ENCODE measurements at regions not wholly inside any gene's neighbourhood (a gene's known extent, or its start where the extent isn't known, plus 50 kb on each side); places are given as distances from the start of the nearest gene placed in this dataset.
A peak's percentile ranks its signal among the peaks of the same experiment; 100 is the strongest.

DNA sequence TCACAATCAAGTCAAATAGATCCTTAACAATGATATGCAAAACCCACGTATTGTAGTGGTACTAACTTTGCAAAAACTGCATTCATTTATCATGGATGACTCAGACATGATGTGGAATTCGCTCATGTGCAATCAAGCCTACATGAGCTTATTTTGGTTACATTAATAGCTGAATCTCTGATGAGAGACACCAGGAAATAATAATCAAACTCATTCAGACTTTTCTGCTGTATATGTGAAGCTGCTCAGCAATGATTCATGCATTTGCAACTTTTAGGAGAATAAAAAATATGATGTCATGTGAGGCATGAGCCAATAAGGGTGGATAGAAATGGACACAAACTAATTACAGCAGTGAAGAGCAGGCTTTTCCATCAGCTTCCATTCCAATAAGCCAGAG lies 1075.8 kb upstream of the TMEM132C start:
- POLR2A ChIA-PET = no interaction called here
- CTCF ChIA-PET = interaction anchor here (1.2 kb wide), 1 partner anchor 83 kb away, joined by 4 read pairs; no protein-coding TSS in a partner anchor
- TF ChIP-seq, protein P1, sequence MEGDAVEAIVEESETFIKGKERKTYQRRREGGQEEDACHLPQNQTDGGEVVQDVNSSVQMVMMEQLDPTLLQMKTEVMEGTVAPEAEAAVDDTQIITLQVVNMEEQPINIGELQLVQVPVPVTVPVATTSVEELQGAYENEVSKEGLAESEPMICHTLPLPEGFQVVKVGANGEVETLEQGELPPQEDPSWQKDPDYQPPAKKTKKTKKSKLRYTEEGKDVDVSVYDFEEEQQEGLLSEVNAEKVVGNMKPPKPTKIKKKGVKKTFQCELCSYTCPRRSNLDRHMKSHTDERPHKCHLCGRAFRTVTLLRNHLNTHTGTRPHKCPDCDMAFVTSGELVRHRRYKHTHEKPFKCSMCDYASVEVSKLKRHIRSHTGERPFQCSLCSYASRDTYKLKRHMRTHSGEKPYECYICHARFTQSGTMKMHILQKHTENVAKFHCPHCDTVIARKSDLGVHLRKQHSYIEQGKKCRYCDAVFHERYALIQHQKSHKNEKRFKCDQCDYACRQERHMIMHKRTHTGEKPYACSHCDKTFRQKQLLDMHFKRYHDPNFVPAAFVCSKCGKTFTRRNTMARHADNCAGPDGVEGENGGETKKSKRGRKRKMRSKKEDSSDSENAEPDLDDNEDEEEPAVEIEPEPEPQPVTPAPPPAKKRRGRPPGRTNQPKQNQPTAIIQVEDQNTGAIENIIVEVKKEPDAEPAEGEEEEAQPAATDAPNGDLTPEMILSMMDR (IDR thresholded peaks at IDR 0.05; ENCODE audit: insufficient read depth, low read length, missing control alignments) = no peak
- no peak overlapping the region for H3K4me3 ChIP-seq (ENCODE audit: low read depth, low read length)
- DNase-seq (ENCODE audit: low read depth, low spot score) = peak; percentile 31

DNA sequence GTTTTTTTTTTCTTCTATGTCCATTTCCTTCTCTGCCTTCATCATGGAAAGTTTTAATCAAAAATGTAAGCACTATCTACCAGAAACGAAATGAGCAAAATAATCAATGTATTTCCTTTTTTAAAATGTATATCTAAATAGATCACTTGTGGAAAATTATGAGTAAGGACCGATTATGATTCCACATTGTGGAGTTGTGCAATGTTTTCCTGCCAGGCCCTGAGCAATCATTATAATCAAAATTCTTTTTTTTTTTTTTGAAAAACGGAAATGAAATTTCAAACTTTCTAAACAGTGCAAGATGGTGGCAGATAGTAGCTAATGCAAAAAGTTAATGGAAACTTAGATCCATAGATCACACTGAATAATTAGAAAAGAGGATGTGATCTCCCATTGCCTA lies 1074.6 kb upstream of the TMEM132C start:
- ChIA-PET CTCF (interaction anchor here (1.2 kb wide), 1 partner anchor 84 kb away, joined by 4 read pairs; no protein-coding TSS in a partner anchor), POLR2A (no interaction called here)

DNA sequence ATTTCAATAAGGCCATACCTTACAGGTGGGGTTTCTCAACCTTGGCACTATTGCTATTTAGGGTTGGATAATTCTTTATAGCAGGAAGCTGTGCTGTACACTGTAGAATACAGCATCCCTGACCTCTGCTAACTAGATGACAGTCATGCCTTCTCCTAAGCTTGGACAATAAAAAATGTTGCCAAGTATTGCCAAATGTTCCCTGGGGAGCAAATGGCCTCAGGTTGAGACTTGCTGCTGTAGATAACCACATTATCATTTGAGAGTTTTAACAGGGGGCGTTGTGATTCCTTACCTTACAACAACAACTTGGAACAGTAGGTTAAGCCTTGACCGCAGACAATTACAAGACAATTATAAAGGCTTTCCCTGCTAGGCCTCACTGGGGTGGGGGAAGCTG lies 1073.6 kb upstream of the TMEM132C start:
- DNase-seq (ENCODE audit: low read depth, low spot score) = no peak
- no peak overlapping the region for H3K4me3 ChIP-seq (ENCODE audit: low read depth, low read length)
- ChIA-PET POLR2A (no interaction called here), CTCF (no interaction called here)
- TF ChIP-seq, protein P1 (IDR thresholded peaks at IDR 0.05; ENCODE audit: insufficient read depth, low read length, missing control alignments) = no peak

More for the DNA sequence above, 1074.6 kb upstream of the TMEM132C start:
- DNase-seq (ENCODE audit: low read depth, low spot score) = no peak
- H3K4me3 ChIP-seq (ENCODE audit: low read depth, low read length) = no peak overlapping the region
- TF ChIP-seq, protein P1 (IDR thresholded peaks at IDR 0.05; ENCODE audit: insufficient read depth, low read length, missing control alignments) = no peak

DNA sequence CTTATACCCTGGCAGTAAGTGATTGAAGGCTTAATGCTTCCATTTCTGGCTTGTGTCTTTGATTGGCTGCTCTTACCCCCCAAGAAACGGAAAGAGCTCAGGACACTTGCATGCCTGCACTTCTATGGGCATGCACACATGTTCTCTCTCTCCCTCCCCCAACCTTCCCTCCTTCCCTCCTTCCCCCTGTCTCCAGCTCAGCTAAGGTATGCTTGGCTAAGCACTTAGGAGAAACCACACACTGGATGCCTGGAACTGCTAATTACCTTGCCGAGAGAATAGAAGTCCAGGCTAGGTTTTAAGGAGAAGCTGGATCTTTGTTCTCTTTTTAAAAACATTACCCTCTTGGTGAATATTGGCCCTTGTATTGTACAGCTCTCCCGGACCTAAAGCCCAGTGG lies 1072.8 kb upstream of the TMEM132C start:
- DNase-seq (ENCODE audit: low read depth, low spot score) = no peak
- ChIA-PET POLR2A (no interaction called here), CTCF (no interaction called here)
- TF ChIP-seq, protein P1 (IDR thresholded peaks at IDR 0.05; ENCODE audit: insufficient read depth, low read length, missing control alignments) = no peak
- no peak overlapping the region for H3K4me3 ChIP-seq (ENCODE audit: low read depth, low read length)

DNA sequence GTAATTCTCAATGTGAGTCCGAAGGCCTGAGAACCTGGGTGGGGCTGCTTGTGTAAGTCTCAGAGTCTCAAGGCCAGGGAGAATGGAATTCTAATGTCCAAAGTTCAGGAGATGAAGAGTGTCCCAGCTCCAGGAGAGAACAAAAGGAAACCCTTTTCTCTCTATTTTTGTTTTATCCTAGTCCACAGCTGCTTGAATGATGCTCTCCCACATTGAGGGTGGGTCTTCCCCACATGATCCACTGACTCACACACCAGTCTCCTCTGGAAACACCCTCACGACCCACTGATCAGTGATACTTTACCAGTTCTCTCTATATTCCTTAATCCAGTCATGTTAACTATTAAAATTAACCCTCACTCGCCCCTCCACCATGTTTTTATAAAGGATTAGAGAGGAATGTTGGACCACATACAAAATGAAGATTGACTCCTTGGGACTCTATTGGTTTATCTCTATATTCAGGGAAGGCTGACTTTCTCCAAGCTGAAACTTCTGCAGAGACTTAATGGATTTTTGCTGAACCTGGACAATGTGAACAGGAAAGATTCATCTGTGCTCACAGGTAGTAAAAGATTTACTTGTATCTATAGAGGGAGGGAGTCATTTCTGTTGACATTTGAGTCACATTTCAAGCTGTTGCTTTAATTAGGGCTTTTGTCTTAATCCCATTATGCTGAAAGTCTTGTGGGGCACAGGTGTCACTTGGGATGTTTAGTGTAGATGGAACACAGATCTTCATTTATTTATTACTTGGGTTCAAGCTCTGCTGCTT lies 1061.0 kb upstream of the TMEM132C start:
- TF ChIP-seq, protein P1 (IDR thresholded peaks at IDR 0.05; ENCODE audit: insufficient read depth, low read length, missing control alignments) = no peak
- ChIA-PET POLR2A (no interaction called here), CTCF (interaction anchor here (1.4 to 2.4 kb wide), 2 partner anchors 9 to 98 kb away, joined by 3 to 6 read pairs; no protein-coding TSS in a partner anchor)
- H3K4me3 ChIP-seq (ENCODE audit: low read depth, low read length) = no peak overlapping the region
- no peak for DNase-seq (ENCODE audit: low read depth, low spot score)

DNA sequence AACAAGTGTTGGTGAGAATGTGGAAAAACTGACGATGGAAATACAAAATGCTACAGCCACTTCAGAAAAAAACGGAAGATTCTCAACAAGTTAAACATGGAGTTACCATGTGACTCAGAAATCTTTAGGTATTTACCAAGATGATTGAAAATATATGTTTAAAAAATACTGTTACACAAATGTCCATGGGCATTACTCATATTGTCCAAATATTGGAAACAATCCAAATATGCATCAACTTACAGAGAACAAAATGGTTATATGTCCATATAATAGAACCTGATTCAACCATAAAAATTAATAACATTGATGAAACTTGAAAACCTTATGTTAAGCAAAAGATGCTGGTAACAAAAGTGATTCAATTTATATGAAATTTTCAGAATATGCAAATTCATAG lies 1057.7 kb upstream of the TMEM132C start:
- no peak overlapping the region for H3K4me3 ChIP-seq (ENCODE audit: low read depth, low read length)
- DNase-seq (ENCODE audit: low read depth, low spot score) = no peak
- TF ChIP-seq, protein P1 (IDR thresholded peaks at IDR 0.05; ENCODE audit: insufficient read depth, low read length, missing control alignments) = no peak
- ChIA-PET CTCF (interaction anchor here (0.7 kb wide), 1 partner anchor 100 kb away, joined by 3 read pairs; no protein-coding TSS in a partner anchor), POLR2A (no interaction called here)
